ENCODE measurements at regions not wholly inside any gene's neighbourhood (a gene's known extent, or its start where the extent isn't known, plus 50 kb on each side); places are given as distances from the start of the nearest gene placed in this dataset.
"Not testable (repeated sequence)": the region's sequence is repeated elsewhere in the genome, so short reads cannot be mapped to it uniquely, and the experiment has no call there.

DNA sequence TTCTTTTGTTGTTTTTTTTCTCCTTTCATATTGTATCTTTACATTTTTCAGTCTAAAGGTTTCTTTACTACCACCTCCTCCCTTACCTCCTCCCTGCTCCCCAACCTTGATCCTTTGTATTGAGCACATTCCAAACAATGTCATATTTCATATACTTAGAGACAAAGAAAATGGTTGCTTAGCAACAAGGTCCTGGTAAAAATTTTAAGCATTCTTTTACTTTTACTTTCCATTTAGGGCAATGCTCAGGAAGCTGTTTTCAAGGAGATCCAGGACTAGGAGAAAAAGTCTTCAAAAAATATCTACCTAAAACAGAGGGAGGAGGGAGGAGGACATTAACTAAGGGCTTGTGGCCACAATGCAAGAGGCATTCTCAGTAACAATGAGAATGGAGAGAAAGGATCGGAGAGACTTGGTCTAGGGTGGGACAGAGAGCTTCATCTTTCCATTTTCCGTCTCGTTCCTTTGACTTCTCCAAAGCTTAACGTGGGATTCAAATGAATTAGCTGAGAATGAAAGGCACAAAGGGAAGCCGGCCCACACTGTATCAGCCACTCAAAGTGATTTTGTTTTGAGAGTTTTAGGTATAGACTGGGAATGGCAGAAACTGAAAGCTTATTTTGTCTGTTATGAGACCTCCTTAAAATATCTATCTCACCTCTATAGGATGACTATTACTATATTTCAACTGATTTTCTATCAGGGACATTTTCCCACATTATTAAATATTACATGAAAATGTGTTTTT lies 455.7 kb downstream of the RAB38 start:
- Histone ChIP-seq H3K4me3 (ENCODE audit: low read depth, low read length) (no peak overlapping the region), H3K9me3 (ENCODE audit: severe bottlenecking) (no peaks in the 10 kb centered on the region), H3K27ac (no peak overlapping the region), H3K27me3 (ENCODE audit: insufficient read depth, low read depth, severe bottlenecking) (no peaks in the 10 kb centered on the region), H3K36me3 (no peaks in the 10 kb centered on the region)
- DNase-seq: no peak
- TF ChIP-seq, protein P1, sequence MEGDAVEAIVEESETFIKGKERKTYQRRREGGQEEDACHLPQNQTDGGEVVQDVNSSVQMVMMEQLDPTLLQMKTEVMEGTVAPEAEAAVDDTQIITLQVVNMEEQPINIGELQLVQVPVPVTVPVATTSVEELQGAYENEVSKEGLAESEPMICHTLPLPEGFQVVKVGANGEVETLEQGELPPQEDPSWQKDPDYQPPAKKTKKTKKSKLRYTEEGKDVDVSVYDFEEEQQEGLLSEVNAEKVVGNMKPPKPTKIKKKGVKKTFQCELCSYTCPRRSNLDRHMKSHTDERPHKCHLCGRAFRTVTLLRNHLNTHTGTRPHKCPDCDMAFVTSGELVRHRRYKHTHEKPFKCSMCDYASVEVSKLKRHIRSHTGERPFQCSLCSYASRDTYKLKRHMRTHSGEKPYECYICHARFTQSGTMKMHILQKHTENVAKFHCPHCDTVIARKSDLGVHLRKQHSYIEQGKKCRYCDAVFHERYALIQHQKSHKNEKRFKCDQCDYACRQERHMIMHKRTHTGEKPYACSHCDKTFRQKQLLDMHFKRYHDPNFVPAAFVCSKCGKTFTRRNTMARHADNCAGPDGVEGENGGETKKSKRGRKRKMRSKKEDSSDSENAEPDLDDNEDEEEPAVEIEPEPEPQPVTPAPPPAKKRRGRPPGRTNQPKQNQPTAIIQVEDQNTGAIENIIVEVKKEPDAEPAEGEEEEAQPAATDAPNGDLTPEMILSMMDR (IDR thresholded peaks at IDR 0.05; ENCODE audit: low read depth, low read length): no peak

GRCh38 chr11:87712802-87713202 lies 462.4 kb downstream of the RAB38 start:
- no peak for DNase-seq

DNA sequence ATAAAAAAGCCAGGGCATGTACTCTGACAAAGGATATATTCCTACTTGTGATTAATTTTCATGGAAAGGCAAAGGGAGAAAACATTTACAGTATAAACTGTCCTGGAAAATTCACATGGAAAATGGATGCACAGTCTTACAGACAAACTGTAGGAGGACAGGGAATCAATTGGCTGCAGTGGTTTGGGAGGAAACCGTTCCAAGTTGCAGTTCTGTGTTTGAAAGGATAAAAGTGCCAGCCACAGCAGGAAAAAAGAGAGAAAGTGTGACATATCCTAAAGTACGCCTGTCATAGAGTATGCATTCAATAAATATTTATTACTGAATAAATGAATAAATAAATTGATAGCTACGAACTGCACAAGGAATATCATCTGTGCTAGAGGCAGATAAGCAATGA lies 462.9 kb downstream of the RAB38 start:
- TF ChIP-seq, protein P1 (IDR thresholded peaks at IDR 0.05; ENCODE audit: low read depth, low read length): no peak
- H3K27ac ChIP-seq: no peak overlapping the region
- no peak overlapping the region for H3K4me3 ChIP-seq (ENCODE audit: low read depth, low read length)
- no peaks in the 10 kb centered on the region for H3K27me3 ChIP-seq (ENCODE audit: insufficient read depth, low read depth, severe bottlenecking)
- H3K36me3 ChIP-seq: no peaks in the 10 kb centered on the region
- no peak for DNase-seq
- no peaks in the 10 kb centered on the region for H3K9me3 ChIP-seq (ENCODE audit: severe bottlenecking)

More at GRCh38 chr11:87712802-87713202, 462.4 kb downstream of the RAB38 start:
- H3K27ac ChIP-seq: no peak overlapping the region
- H3K9me3 ChIP-seq (ENCODE audit: severe bottlenecking): no peaks in the 10 kb centered on the region
- H3K36me3 ChIP-seq: no peaks in the 10 kb centered on the region
- TF ChIP-seq, protein P1 (IDR thresholded peaks at IDR 0.05; ENCODE audit: low read depth, low read length): no peak
- H3K27me3 ChIP-seq (ENCODE audit: insufficient read depth, low read depth, severe bottlenecking): no peaks in the 10 kb centered on the region
- no peak overlapping the region for H3K4me3 ChIP-seq (ENCODE audit: low read depth, low read length)

GRCh38 chr11:87703589-87703988 lies 471.7 kb downstream of the RAB38 start:
- DNase-seq; H3K27me3 ChIP-seq (ENCODE audit: insufficient read depth, low read depth, severe bottlenecking); H3K27ac ChIP-seq; H3K9me3 ChIP-seq (ENCODE audit: severe bottlenecking); H3K36me3 ChIP-seq; H3K4me3 ChIP-seq (ENCODE audit: low read depth, low read length): not testable (repeated sequence)

DNA sequence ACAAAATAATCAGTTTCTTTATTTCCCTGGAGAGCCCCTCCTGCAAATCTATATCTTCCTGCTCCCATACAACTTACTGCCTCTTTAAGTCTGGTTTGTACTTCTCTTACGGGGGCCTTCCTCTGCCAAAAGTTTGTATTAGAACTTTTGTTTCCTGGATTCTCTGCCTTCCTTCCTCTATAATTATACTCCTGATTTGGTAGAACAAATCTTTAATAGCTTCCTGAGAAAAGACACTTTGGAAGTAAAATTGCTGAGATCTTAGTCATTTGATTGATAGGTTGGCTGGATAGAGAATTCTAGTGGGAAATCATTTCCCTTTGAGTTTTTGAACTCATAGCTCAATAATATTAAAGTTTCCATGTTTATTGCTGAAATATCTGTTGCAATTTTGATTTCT lies 499.2 kb downstream of the RAB38 start:
- no peaks in the 10 kb centered on the region for H3K36me3 ChIP-seq
- H3K27me3 ChIP-seq (ENCODE audit: insufficient read depth, low read depth, severe bottlenecking): no peaks in the 10 kb centered on the region
- TF ChIP-seq, protein P1 (IDR thresholded peaks at IDR 0.05; ENCODE audit: low read depth, low read length): no peak
- H3K4me3 ChIP-seq (ENCODE audit: low read depth, low read length): no peak overlapping the region
- DNase-seq: no peak
- no peaks in the 10 kb centered on the region for H3K9me3 ChIP-seq (ENCODE audit: severe bottlenecking)
- no peak overlapping the region for H3K27ac ChIP-seq

DNA sequence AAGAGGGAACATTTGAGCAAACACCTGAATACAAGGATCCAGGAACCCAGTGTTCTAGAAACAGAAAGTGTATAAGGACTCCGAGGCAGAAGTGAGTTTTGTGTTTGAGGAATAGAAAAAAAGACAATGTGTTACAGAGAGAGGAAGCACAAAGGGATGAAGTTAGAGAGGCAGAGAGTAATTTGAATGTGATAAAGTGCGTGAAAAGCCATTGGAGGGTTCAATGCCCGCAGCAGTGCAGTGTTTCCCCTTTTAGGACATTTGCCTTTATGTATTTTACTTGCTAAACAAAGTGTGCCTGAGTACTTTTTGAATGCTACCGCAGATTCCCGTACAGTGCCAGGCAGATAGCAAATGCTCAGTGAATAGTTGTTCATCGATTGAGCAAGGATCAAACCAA lies 508.5 kb downstream of the RAB38 start:
- Histone ChIP-seq H3K36me3 (no peaks in the 10 kb centered on the region), H3K4me3 (ENCODE audit: low read depth, low read length) (no peak overlapping the region), H3K9me3 (ENCODE audit: severe bottlenecking) (no peaks in the 10 kb centered on the region), H3K27ac (no peak overlapping the region), H3K27me3 (ENCODE audit: insufficient read depth, low read depth, severe bottlenecking) (no peaks in the 10 kb centered on the region)
- no peak for DNase-seq
- TF ChIP-seq, protein P1 (IDR thresholded peaks at IDR 0.05; ENCODE audit: low read depth, low read length): no peak

All from WERI-Rb-1 (cell line).